B cell (primary cell): ENCODE measurements at regions not wholly inside any gene's neighbourhood (a gene's known extent, or its start where the extent isn't known, plus 50 kb on each side); places are given as distances from the start of the nearest gene placed in this dataset.

ENCODE experiments used
- EZH2 ChIP-seq: IDR thresholded peaks from 2 replicates; pipeline ENCODE4 v1.6.1; 2012; ENCODE audit warnings: borderline replicate concordance, low read depth, mild to moderate bottlenecking, moderate library complexity, low read length; ENCODE audit not compliant: insufficient read depth, poor library complexity, severe bottlenecking
- TF ChIP-seq, protein P1 (sequence below): fragments of 200-600 bp; IDR thresholded peaks from one replicate; pipeline ENCODE4 v1.8.0; 2022; ENCODE audit warnings: antibody characterized with exemption, mild to moderate bottlenecking

- TF ChIP-seq, protein P1, sequence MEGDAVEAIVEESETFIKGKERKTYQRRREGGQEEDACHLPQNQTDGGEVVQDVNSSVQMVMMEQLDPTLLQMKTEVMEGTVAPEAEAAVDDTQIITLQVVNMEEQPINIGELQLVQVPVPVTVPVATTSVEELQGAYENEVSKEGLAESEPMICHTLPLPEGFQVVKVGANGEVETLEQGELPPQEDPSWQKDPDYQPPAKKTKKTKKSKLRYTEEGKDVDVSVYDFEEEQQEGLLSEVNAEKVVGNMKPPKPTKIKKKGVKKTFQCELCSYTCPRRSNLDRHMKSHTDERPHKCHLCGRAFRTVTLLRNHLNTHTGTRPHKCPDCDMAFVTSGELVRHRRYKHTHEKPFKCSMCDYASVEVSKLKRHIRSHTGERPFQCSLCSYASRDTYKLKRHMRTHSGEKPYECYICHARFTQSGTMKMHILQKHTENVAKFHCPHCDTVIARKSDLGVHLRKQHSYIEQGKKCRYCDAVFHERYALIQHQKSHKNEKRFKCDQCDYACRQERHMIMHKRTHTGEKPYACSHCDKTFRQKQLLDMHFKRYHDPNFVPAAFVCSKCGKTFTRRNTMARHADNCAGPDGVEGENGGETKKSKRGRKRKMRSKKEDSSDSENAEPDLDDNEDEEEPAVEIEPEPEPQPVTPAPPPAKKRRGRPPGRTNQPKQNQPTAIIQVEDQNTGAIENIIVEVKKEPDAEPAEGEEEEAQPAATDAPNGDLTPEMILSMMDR = no peak
- no peak for TF ChIP-seq EZH2
These were observed 243.9 kb upstream of the GYPA start for GRCh38 chr4:144384408-144384807.
